SJCRH30 (cell line): ENCODE measurements at regions not wholly inside any gene's neighbourhood (a gene's known extent, or its start where the extent isn't known, plus 50 kb on each side); places are given as distances from the start of the nearest gene placed in this dataset.

Experiments
- DNase-seq, 2 experiments: peaks; one replicate each; pipeline ENCODE4 v3.0.0-alpha.2; 2015 to 2020
- H3K27ac ChIP-seq: fragments of 250-450 bp; sonication (Bioruptor Pico); 2 replicates; pipeline ENCODE4 v1.5.1; 2020; ENCODE audit warnings: mild to moderate bottlenecking, moderate library complexity
- H3K27me3 ChIP-seq: fragments of 250-450 bp; sonication (Bioruptor Pico); 2 replicates; pipeline ENCODE4 v1.5.1; 2020; ENCODE audit warnings: mild to moderate bottlenecking, moderate library complexity
- H3K36me3 ChIP-seq: fragments of 250-450 bp; sonication (Bioruptor Pico); 2 replicates; pipeline ENCODE4 v1.5.1; 2020; ENCODE audit warnings: mild to moderate bottlenecking, moderate library complexity
- H3K4me1 ChIP-seq: fragments of 250-450 bp; sonication (Bioruptor Pico); 2 replicates; pipeline ENCODE4 v1.5.1; 2020; ENCODE audit warnings: mild to moderate bottlenecking, moderate library complexity
- H3K4me3 ChIP-seq: fragments of 250-450 bp; sonication (Bioruptor Pico); 2 replicates; pipeline ENCODE4 v1.5.1; 2020; ENCODE audit warnings: mild to moderate bottlenecking, moderate library complexity
- H3K9me3 ChIP-seq: fragments of 250-450 bp; sonication (Bioruptor Pico); replicated peaks from 2 replicates; pipeline ENCODE4 v1.5.1; 2020; ENCODE audit warnings: mild to moderate bottlenecking, moderate library complexity

- Histone ChIP-seq H3K4me1 (peaks cover 4% of the 10 kb centered on the region; the same call in 1 of the 2 replicates), H3K27ac (no peak overlapping the region), H3K4me3 (no peak overlapping the region), H3K27me3 (no peaks in the 10 kb centered on the region), H3K9me3 (no peaks in the 10 kb centered on the region), H3K36me3 (no peaks in the 10 kb centered on the region)
- DNase-seq = no peak
Observed at GRCh38 chr2:34416856-34417255, 817.8 kb upstream of the FAM98A start.

GRCh38 chr2:34414856-34415255 lies 815.8 kb upstream of the FAM98A start:
- Histone ChIP-seq H3K4me1 (peaks cover 4% of the 10 kb centered on the region; the same call in 1 of the 2 replicates), H3K27ac (no peak overlapping the region), H3K36me3 (no peaks in the 10 kb centered on the region), H3K9me3 (no peaks in the 10 kb centered on the region), H3K4me3 (no peak overlapping the region), H3K27me3 (no peaks in the 10 kb centered on the region)
- no peak for DNase-seq

- Histone ChIP-seq H3K9me3 (no peaks in the 10 kb centered on the region), H3K27me3 (no peaks in the 10 kb centered on the region), H3K36me3 (no peaks in the 10 kb centered on the region), H3K27ac (no peak overlapping the region), H3K4me1 (no peaks in the 10 kb centered on the region), H3K4me3 (no peak overlapping the region)
- no peak for DNase-seq
Observed at GRCh38 chr2:34408100-34408499, 809.0 kb upstream of the FAM98A start.

- no peak overlapping the region for H3K4me3 ChIP-seq
- H3K27ac ChIP-seq = no peak overlapping the region
- DNase-seq = no peak
- no peaks in the 10 kb centered on the region for H3K27me3 ChIP-seq
- H3K4me1 ChIP-seq = no peaks in the 10 kb centered on the region
- H3K9me3 ChIP-seq = no peaks in the 10 kb centered on the region
- no peaks in the 10 kb centered on the region for H3K36me3 ChIP-seq
Observed at GRCh38 chr2:34403512-34403911, 804.4 kb upstream of the FAM98A start.

- Histone ChIP-seq H3K27ac (no peak overlapping the region), H3K4me1 (no peaks in the 10 kb centered on the region), H3K9me3 (no peaks in the 10 kb centered on the region), H3K27me3 (no peaks in the 10 kb centered on the region), H3K36me3 (no peaks in the 10 kb centered on the region), H3K4me3 (no peak overlapping the region)
- DNase-seq = no peak
Observed at GRCh38 chr2:34402376-34402775, 803.3 kb upstream of the FAM98A start.

GRCh38 chr2:34401186-34401585 lies 802.1 kb upstream of the FAM98A start:
- Histone ChIP-seq H3K4me1 (no peaks in the 10 kb centered on the region), H3K4me3 (no peak overlapping the region), H3K36me3 (no peaks in the 10 kb centered on the region), H3K27me3 (no peaks in the 10 kb centered on the region), H3K9me3 (no peaks in the 10 kb centered on the region), H3K27ac (no peak overlapping the region)
- peak in 1 of 2 experiments; percentile 9 for DNase-seq

GRCh38 chr2:34388446-34388845 lies 789.3 kb upstream of the FAM98A start:
- Histone ChIP-seq H3K27ac (no peak overlapping the region), H3K4me3 (no peak overlapping the region), H3K27me3 (no peaks in the 10 kb centered on the region), H3K36me3 (no peaks in the 10 kb centered on the region), H3K9me3 (no peaks in the 10 kb centered on the region), H3K4me1 (no peaks in the 10 kb centered on the region)
- DNase-seq = no peak

- Histone ChIP-seq H3K36me3 (no peaks in the 10 kb centered on the region), H3K4me3 (no peak overlapping the region), H3K27ac (no peak overlapping the region), H3K9me3 (no peaks in the 10 kb centered on the region), H3K27me3 (no peaks in the 10 kb centered on the region), H3K4me1 (no peaks in the 10 kb centered on the region)
- DNase-seq = no peak
Observed at GRCh38 chr2:34387536-34387935, 788.4 kb upstream of the FAM98A start.

GRCh38 chr2:34379586-34379985 lies 780.5 kb upstream of the FAM98A start:
- H3K27ac ChIP-seq = no peak overlapping the region
- H3K36me3 ChIP-seq = no peaks in the 10 kb centered on the region
- H3K9me3 ChIP-seq = no peaks in the 10 kb centered on the region
- peaks cover 2% of the 10 kb centered on the region; the same call in 1 of the 2 replicates for H3K27me3 ChIP-seq
- no peaks in the 10 kb centered on the region for H3K4me1 ChIP-seq
- DNase-seq = no peak
- no peak overlapping the region for H3K4me3 ChIP-seq

- no peak for DNase-seq
- Histone ChIP-seq H3K36me3 (no peaks in the 10 kb centered on the region), H3K27ac (no peak overlapping the region), H3K27me3 (no peaks in the 10 kb centered on the region; the same call in 1 of the 2 replicates), H3K4me1 (no peaks in the 10 kb centered on the region), H3K4me3 (no peak overlapping the region), H3K9me3 (no peaks in the 10 kb centered on the region; the same call in 1 of the 2 replicates)
Observed at GRCh38 chr2:34373586-34374233, 774.6 kb upstream of the FAM98A start.

- H3K27me3 ChIP-seq = no peaks in the 10 kb centered on the region; the same call in 1 of the 2 replicates
- no peak overlapping the region for H3K27ac ChIP-seq
- no peaks in the 10 kb centered on the region; the same call in 1 of the 2 replicates for H3K9me3 ChIP-seq
- H3K4me1 ChIP-seq = no peaks in the 10 kb centered on the region
- no peaks in the 10 kb centered on the region for H3K36me3 ChIP-seq
- no peak overlapping the region for H3K4me3 ChIP-seq
- DNase-seq = no peak
Observed at GRCh38 chr2:34372967-34373366, 773.9 kb upstream of the FAM98A start.

GRCh38 chr2:34371711-34372110 lies 772.6 kb upstream of the FAM98A start:
- H3K36me3 ChIP-seq = no peaks in the 10 kb centered on the region
- DNase-seq = no peak
- H3K27me3 ChIP-seq = no peaks in the 10 kb centered on the region; the same call in 1 of the 2 replicates
- H3K9me3 ChIP-seq = no peaks in the 10 kb centered on the region; the same call in 1 of the 2 replicates
- H3K27ac ChIP-seq = no peak overlapping the region
- no peak overlapping the region for H3K4me3 ChIP-seq
- no peaks in the 10 kb centered on the region for H3K4me1 ChIP-seq

- Histone ChIP-seq H3K27ac (no peak overlapping the region), H3K36me3 (no peaks in the 10 kb centered on the region), H3K4me3 (no peak overlapping the region), H3K9me3 (no peaks in the 10 kb centered on the region; the same call in 1 of the 2 replicates), H3K27me3 (no peaks in the 10 kb centered on the region), H3K4me1 (no peaks in the 10 kb centered on the region)
- no peak for DNase-seq
Observed at GRCh38 chr2:34368304-34368703, 769.2 kb upstream of the FAM98A start.

- H3K4me1 ChIP-seq = no peaks in the 10 kb centered on the region
- H3K27ac ChIP-seq = no peak overlapping the region
- peak; percentile 43 to 73 for DNase-seq
- no peak overlapping the region for H3K4me3 ChIP-seq
- no peaks in the 10 kb centered on the region for H3K9me3 ChIP-seq
- no peaks in the 10 kb centered on the region for H3K27me3 ChIP-seq
- H3K36me3 ChIP-seq = no peaks in the 10 kb centered on the region
Observed at GRCh38 chr2:34365932-34366331, 766.8 kb upstream of the FAM98A start.

- Histone ChIP-seq H3K4me3 (no peak overlapping the region), H3K27me3 (no peaks in the 10 kb centered on the region), H3K27ac (no peak overlapping the region), H3K9me3 (no peaks in the 10 kb centered on the region), H3K4me1 (no peaks in the 10 kb centered on the region), H3K36me3 (no peaks in the 10 kb centered on the region)
- no peak for DNase-seq
Observed at GRCh38 chr2:34365512-34365911, 766.4 kb upstream of the FAM98A start.

- no peak for DNase-seq
- no peak overlapping the region for H3K27ac ChIP-seq
- no peaks in the 10 kb centered on the region for H3K9me3 ChIP-seq
- no peak overlapping the region for H3K4me3 ChIP-seq
- no peaks in the 10 kb centered on the region for H3K27me3 ChIP-seq
- H3K4me1 ChIP-seq = no peaks in the 10 kb centered on the region
- no peaks in the 10 kb centered on the region for H3K36me3 ChIP-seq
Observed at GRCh38 chr2:34353509-34354113, 754.5 kb upstream of the FAM98A start.
